ENCODE measurements at regions not wholly inside any gene's neighbourhood (a gene's known extent, or its start where the extent isn't known, plus 50 kb on each side); places are given as distances from the start of the nearest gene placed in this dataset.
"Not testable (repeated sequence)": the region's sequence is repeated elsewhere in the genome, so short reads cannot be mapped to it uniquely, and the experiment has no call there.

DNA sequence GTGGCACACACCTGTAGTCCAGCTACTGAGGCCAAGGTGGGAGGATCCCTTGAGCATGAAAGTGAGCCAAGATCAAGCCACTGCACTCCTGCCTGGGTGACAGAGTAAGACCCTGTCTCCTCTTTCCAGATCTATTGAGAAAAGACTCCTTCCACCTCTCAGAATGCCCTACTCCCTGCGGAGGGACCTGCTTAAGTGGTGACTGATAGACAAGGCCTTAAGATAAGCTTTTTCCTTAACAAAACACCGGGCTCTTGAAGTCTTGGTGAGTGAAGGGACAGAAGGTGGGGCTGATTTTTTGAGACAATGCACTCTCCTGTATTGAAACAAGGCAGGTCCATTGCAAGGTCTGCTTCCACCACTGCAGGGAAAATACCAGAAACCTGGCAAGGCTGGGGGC is 338.4 kb upstream of the FRG2C start:
- no peak for DNase-seq

GRCh38 chr3:75327453-75327852 is 336.7 kb upstream of the FRG2C start:
- DNase-seq: no peak

DNA sequence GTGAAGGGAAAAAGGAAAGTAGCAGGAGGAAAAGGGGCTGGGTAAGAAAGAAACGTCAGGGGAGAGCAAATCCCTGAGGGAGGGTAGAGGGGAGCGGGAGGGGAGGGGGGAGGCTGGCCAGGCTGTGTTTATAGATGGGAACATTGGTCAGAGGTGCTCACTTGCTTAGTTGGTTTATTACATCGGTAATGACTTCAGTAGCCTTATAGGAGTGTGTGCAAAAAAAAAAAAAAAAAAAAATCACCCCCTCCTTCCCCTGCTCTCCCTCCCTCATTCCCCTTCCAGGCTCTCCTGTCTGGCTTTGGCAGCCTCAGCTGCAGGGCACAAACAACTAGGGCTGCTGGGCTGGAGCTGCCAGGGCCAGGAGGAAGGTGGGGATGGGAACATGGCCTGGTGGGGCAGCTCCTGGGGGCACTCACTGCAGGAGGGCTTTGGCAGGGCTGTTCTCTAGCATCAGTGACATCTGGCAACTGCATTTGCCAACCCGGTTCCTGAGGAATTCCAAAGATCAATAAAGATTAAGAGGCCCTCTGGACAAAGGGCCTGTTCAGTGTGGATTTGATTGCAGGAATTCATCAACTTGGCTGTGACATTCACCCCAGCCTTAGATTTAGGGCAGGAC is 334.5 kb upstream of the FRG2C start:
- DNase-seq: peak; percentile 51

DNA sequence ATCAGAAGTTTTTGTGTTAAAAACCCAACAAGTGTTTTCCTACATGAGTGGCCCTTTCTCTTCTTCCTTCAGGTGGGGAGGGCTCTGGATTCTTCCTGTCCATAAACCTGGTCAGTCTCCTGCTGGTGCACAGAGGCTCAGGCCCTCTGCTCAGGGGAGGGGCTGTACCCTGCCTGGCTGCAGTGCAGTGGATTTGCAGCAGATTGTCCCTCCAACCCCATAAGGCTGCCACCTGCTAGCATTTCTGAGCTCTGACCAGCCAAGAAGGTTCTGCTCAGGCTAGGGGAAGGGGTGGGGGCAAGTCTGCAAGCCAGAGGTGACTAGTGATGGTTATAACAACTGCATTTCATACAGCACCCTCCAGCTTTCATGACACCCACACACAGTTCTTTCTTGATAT is 333.7 kb upstream of the FRG2C start:
- peak; percentile 3 for DNase-seq

GRCh38 chr3:75332090-75332489 is 332.0 kb upstream of the FRG2C start:
- not testable (repeated sequence) for DNase-seq

DNA sequence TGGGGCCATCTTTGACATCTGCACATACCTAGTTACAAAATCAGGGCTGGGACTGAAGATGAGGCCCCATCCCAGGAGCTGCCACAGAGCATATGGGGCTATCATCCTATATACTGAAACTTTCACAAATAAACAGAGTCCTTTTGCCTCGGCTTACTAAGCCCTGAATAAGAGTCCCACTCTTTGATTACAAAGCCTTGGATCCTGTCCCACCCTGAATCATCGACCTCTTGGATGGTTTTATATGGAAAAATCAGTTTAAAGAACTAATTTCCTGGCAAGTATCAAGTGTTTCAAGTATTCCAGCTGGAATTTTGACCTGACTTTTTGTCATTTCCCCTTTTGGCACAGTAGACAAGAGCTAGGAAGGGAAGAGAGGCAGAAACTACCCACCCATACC is 331.3 kb upstream of the FRG2C start:
- peak; percentile 32 for DNase-seq

GRCh38 chr3:75334299-75334698 is 329.8 kb upstream of the FRG2C start:
- no peak for DNase-seq

DNA sequence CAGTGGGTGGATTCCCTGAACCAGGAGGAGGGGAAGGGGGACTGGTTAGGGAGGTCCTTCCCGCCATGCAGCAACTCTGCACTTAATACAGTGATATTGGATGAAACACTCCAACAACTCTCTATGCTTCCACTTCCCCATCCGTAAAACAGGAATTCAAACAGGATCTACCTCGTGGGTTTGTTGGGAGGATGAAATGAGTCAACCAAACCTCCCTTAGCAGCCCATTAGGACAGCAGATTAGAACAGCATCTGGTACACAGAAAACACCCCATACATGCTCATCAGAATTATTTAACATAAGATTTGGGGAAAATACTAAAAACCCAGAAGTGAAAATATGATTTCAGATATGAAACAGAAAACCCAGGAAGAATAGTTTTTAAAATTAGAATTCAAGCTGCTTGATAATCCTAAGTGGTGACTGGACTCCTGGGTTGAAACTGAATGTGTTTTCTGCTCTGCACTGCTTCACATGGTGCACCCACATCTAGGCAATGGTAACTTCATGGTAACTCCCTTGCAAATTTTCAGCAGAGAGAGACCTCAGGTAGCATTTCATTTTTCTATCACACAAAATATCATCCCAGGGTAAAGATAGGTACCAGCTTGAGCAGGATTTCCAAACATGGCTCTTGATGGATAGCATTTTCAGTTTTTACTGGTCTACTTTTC is 326.8 kb upstream of the FRG2C start:
- no peak for DNase-seq

DNA sequence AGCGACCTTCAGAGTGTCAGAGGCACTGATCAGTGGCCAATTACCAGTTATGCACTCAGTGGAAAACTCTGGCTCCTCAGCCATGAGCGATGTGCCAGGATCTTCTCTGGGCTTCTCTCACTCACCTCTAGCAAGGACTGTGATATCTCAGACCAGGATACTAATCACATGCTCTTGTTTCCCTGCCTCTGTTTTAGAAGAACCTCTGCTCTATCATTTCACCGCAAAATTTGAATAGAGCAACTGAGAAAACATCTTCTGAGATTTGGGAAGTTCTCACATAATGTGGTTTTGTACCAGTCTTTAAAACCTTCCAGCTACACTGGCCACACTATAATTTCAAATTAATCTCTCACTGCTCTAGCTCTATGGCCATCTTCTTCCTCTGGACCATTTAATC is 325.8 kb upstream of the FRG2C start:
- DNase-seq: no peak

DNA sequence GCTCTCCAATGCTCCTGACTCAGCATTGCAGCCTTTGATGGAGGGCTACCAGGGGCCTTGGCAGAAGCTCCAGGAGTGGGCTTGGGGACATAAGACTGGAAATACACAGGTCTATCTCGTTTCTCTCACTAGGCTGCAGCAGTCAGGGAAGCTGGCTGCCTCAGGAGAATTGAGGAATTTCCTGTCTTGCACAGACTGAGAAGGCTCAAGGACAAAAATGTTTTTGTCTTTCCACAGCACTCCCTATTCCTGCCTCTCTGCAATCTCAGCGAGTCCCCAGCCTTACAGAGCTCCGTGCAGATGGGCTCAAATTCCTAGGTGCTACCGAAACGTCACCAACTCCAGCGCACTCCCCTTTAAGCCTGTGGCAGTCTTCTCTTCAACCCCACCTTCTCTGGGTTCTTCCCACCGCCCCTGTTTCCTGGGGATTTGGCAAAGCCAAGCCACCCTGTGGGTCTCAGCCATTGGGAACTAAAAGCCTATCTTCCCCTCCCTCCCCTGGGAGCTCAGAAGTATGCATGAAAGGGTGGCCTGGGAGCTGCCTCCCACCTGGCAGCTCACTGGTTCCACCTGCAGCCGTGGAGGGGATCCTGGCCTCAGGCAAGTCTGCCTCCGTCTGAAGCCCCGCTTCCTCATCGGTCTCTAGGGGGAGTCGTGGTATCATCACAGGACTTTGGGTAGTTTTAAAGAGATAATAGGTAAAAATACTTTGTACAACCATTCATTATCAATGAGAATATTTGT is 322.6 kb upstream of the FRG2C start:
- DNase-seq: peak; percentile 14

DNA sequence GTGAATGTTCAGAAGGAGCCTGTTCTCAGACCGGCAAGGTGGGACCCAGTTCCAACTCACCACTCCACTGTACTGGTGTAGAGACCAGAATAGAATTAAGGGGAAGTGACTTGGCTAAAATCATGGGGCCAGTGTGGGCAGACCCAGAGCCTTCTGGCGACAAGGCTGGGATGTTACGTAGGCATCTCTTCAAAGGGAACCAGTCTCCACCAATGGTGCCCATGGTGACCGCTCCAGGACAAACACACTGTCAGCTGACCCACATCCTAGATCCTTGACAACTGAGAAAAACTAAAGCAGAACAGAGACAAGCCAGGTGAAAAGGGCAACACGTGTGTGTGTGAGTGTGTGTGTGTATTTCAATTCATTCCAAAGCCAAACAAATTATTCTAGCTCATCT is 321.7 kb upstream of the FRG2C start:
- DNase-seq: no peak

- not testable (repeated sequence) for DNase-seq
Measured at GRCh38 chr3:75350536-75350935, 313.6 kb upstream of the FRG2C start.

DNA sequence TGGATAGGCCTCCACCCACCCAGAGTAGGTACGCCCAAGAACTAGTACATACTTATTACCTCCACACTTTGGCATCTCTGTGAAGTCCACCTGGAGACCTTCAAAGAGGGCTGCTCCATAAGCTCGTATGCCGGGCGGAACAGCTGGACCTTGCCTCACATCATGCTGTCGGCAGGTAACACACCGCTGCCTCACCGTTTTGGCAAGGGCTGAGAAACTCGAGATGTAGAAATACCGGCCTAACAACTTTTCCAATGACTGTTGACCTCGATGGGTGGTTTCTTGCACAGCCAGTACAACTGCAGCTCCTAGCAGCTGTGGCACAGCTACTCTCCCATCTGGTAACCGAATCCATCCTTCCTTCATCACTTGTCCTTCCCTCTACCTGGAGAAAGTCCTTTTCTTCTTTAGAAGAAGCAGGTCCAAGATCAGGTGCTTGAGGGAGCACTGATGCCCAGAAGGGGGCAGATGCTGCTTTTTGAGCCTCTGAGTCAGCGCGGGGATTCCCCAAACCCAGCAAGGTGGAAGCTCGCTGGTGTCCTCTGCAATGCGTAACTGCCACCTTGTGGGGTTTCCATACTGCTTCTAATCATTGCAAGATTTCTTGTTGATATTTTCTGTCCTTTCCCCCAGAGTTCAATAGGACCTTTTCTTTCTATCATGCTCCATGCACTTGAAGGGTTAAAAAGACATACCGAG is 301.9 kb upstream of the FRG2C start:
- not testable (repeated sequence) for DNase-seq

DNA sequence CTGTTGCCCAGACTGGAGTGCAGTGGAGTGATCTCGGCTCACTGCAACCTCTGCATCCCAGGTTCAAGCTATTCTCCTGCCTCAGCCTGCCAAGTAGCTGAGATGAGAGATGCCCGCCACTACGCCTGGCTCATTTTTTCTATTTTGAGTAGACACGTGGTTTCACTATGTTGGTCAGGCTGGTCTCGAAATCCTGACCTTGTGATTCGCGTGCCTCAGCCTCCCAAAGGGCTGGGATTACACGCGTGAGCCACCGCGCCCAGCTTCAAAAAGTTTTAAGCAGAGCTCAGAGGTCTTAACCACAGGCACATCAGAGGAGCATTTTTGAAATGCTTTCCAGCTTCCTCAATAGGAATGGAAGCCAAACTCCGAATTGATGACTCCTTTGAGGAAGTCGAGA is 291.2 kb upstream of the FRG2C start:
- DNase-seq: not testable (repeated sequence)

DNA sequence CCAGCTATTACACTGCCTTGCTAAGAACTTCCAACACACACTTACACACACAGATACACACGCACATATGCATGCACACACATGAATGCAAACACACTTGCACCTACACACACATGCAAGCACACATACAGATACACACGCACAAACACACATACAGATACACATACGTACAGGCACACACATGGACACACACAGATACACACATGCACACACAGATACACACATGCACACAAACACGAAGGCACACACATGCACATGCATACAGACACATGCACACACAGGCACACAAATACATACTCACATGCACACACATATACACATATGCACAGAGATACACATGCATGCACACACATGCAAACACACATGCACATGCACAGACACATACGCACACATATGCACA is 284.3 kb upstream of the FRG2C start:
- DNase-seq: not testable (repeated sequence)

DNA sequence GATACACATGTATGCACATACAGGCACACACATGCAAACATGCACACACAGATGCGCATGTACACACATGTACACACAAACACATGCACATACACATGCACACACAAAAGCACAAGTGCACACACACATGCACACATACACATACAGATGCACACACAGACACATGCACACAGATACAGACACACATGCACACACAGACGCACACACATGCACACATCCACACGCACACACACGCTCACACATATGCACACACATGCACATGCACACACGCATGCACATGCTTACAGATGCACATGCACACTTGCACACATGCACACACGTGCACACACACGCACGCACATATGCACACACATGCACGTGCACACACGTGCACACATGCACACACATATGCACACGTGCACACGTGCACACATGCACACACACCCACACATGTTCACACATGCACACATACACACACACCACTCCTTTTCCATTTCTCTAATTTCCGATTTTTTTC is 283.8 kb upstream of the FRG2C start:
- no peak for DNase-seq

DNA sequence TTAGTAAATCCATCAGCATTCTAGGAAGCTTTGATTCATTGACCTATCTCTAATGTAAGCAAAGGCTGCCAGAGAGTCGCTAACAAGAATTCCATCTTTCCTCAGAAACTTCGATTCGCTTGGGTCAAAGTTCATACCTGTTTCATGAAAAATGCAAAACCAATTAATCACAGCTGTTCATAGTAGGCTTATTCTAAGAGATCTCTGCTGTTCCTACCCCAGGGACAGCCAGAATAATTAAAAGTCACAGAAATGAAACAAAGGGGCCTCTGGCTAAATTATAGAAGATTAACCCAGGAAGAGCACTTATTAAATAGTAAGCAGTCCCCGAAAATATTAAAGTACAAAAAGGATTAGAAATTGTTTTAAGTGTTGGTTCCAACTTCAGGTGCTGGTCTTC is 280.1 kb upstream of the FRG2C start:
- DNase-seq: peak; percentile 17

GRCh38 chr3:75388486-75389124 is 275.5 kb upstream of the FRG2C start:
- peak; percentile 11 for DNase-seq

GRCh38 chr3:75393288-75393694 is 270.8 kb upstream of the FRG2C start:
- DNase-seq: not testable (repeated sequence)

GRCh38 chr3:75394102-75394501 is 270.0 kb upstream of the FRG2C start:
- not testable (repeated sequence) for DNase-seq

DNA sequence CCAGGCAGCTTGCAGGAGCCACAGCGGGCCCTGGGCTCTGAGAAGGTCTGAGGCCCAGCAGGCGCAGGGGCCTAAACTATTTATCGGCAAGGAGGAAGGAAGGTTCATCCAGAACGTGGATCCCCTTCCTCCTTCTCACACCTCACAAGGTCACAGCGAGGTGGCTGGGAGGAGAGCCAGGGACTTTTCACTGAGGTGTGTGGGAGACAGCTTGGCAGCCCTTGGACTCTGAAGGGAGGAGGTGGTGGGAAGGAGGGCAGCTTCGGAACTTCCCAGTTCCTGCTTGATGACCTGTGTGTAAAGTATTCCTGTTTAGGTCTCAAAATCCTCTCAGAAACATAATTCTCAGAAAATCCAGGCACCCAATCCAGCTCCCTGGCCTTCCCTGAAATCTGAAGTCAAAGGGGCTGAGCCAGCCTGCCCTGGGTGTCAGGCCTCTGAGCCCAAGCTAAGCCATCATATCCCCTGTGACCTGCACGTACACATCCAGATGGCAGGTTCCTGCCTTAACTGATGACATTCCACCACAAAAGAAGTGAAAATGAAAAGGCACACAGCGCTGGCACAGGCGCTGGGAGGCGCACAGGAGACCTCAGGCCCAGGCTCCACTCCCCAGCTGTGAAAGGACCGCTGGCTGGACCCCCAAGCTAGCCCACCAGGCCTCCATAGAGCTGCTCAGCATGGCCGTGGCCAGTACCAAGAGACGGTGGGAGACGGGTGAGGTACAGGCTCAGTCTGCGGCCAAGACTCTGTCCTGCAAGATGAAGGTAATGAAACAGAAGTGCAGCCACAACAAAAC is 269.4 kb upstream of the FRG2C start:
- DNase-seq: not testable (repeated sequence)

Data from eye (tissue), 1 donor.